ENCODE measurements at regions not wholly inside any gene's neighbourhood (a gene's known extent, or its start where the extent isn't known, plus 50 kb on each side); places are given as distances from the start of the nearest gene placed in this dataset.

- no peak overlapping the region for H3K4me2 ChIP-seq (ENCODE audit: low read depth, low read length)
- ChIA-PET CTCF (interaction anchor here (0.6 to 0.7 kb wide), 2 partner anchors 36 to 40 kb away, joined by 3 read pairs; no protein-coding TSS in a partner anchor), POLR2A (ENCODE audit: unreplicated experiment) (no interaction called here)
- dilution Hi-C loops (cut with HindIII; ENCODE audit: low sequenced_read_pairs, unreplicated experiment) (no loop called here), intact Hi-C loops (cut with micrococcal nuclease) (no loop called here), in situ Hi-C loops (cut with MboI; ENCODE audit: low sequenced_read_pairs) (no loop called here)
- H3K4me1 ChIP-seq (ENCODE audit: control insufficient read depth, insufficient read depth, low read length) = no peaks in the 10 kb centered on the region
- no peak overlapping the region for H2BK5ac ChIP-seq (ENCODE audit: low read depth, low read length, poor library complexity, severe bottlenecking)
- H3K27ac ChIP-seq (ENCODE audit: insufficient read depth, low read length) = no peak overlapping the region
- H2AK5ac ChIP-seq (ENCODE audit: low read depth, low read length) = no peak overlapping the region
- ATAC-seq (ENCODE audit: low read depth) = no peak
- H3K18ac ChIP-seq (ENCODE audit: low read depth, low read length) = no peak overlapping the region
- no peak overlapping the region for H3K56ac ChIP-seq (ENCODE audit: extremely low read depth, insufficient read depth, low read length)
- no peak overlapping the region for H3K14ac ChIP-seq (replicated peaks; ENCODE audit: low read depth, low read length)
- H4K5ac ChIP-seq (ENCODE audit: low read depth, low read length) = no peak overlapping the region
- H4K20me1 ChIP-seq (ENCODE audit: insufficient read depth, low read length) = no peaks in the 10 kb centered on the region
- no peak overlapping the region for H3K9ac ChIP-seq (ENCODE audit: low read depth, low read length)
- H2BK20ac ChIP-seq (ENCODE audit: low read depth, low read length) = no peak overlapping the region
- no TSS peak for BruUV-seq (replicated peaks)
- no peak overlapping the region for H3K4ac ChIP-seq (ENCODE audit: low read depth, low read length)
- H3K4me3 ChIP-seq (ENCODE audit: insufficient read depth, low read depth, low read length) = no peak overlapping the region
- no peaks in the 10 kb centered on the region for H3K9me3 ChIP-seq (ENCODE audit: control insufficient read depth, insufficient read depth, low read length)
- no peak overlapping the region for H2AFZ ChIP-seq (replicated peaks; ENCODE audit: low read length, poor library complexity)
- no peaks in the 10 kb centered on the region for H3K36me3 ChIP-seq (ENCODE audit: control insufficient read depth, insufficient read depth, low read length)
- no peak overlapping the region for H2BK120ac ChIP-seq (ENCODE audit: low read depth, low read length)
- no peak for TF ChIP-seq FOS (IDR thresholded peaks at IDR 0.05; ENCODE audit: low read depth, low read length)
- no peak for TF ChIP-seq POLR2A (IDR thresholded peaks at IDR 0.05; ENCODE audit: low read depth, low read length)
- TF ChIP-seq MAZ (IDR thresholded peaks at IDR 0.05; ENCODE audit: borderline replicate concordance, low read depth, low read length) = no peak
- no peak for TF ChIP-seq MXI1 (IDR thresholded peaks at IDR 0.05; ENCODE audit: borderline replicate concordance, low read depth, low read length)
- no peak for TF ChIP-seq SMC3 (IDR thresholded peaks at IDR 0.05; ENCODE audit: low read depth, low read length)
- no peak for TF ChIP-seq USF2 (IDR thresholded peaks at IDR 0.05; ENCODE audit: low read depth, low read length)
- no peak for TF ChIP-seq RCOR1 (IDR thresholded peaks at IDR 0.05; ENCODE audit: insufficient replicate concordance, low read length)
- TF ChIP-seq MAFK (IDR thresholded peaks at IDR 0.05; ENCODE audit: low read depth, low read length) = no peak
- no peaks in the 10 kb centered on the region for H3K79me1 ChIP-seq (ENCODE audit: low read depth in 1 of 2, low read length in 2 of 2)
- no peak overlapping the region for H3K23ac ChIP-seq (ENCODE audit: low read depth, low read length)
- no peak overlapping the region for H4K91ac ChIP-seq (ENCODE audit: insufficient read depth, low read depth, low read length)
- no peak overlapping the region for H2BK15ac ChIP-seq (ENCODE audit: low read depth, low read length)
- no peak for DNase-seq
- WGBS, 2 experiments (ENCODE audit: extremely low coverage in 2 of 2, insufficient read length in 1 of 2) = 100% methylated on average over 1 of the region's 9 CpGs; no CpG with 5 or more reads in 1 of the 2 experiments
- no peaks in the 10 kb centered on the region for H3K9me1 ChIP-seq (ENCODE audit: insufficient read depth, low read length)
- H3K27me3 ChIP-seq (ENCODE audit: control insufficient read depth, insufficient read depth, low read length) = no peaks in the 10 kb centered on the region
- no peak overlapping the region for H4K8ac ChIP-seq (ENCODE audit: low read depth in 2 of 2, low read length in 2 of 2)
- H2AK9ac ChIP-seq (replicated peaks; ENCODE audit: low read depth, low read length, poor library complexity) = no peak overlapping the region
Measured at GRCh38 chr13:84263354-84264069, 381.2 kb upstream of the SLITRK1 start.

All from IMR-90 (cell line).